ENCODE measurements at regions not wholly inside any gene's neighbourhood (a gene's known extent, or its start where the extent isn't known, plus 50 kb on each side); places are given as distances from the start of the nearest gene placed in this dataset.

GRCh38 chrX:9164533-9165426 lies 130.9 kb upstream of the FAM9B start:
- Histone ChIP-seq H3K27ac (ENCODE audit: low read depth, low read length) (no peak overlapping the region), H3K56ac (replicated peaks; ENCODE audit: insufficient read length, low read depth, low read length) (no peak overlapping the region), H3K18ac (ENCODE audit: extremely low read depth, low read length) (no peak overlapping the region), H3K4me1 (replicated peaks in 1 of 4; ENCODE audit: control insufficient read depth in 3 of 4, insufficient read depth in 4 of 4, low read length in 3 of 4) (no peaks in the 10 kb centered on the region), H2BK15ac (ENCODE audit: low read length) (no peak overlapping the region), H4K20me1 (replicated peaks in 1 of 2; ENCODE audit: control insufficient read depth in 1 of 2, insufficient read depth in 2 of 2, low read length in 2 of 2) (no peaks in the 10 kb centered on the region), H4K8ac (ENCODE audit: extremely low read depth, insufficient read depth, low read length) (no peak overlapping the region), H3K79me1 (ENCODE audit: low read depth, low read length) (no peaks in the 10 kb centered on the region), H2AFZ (ENCODE audit: low read length) (no peak overlapping the region), H2BK120ac (replicated peaks; ENCODE audit: low read depth, low read length) (no peak overlapping the region), H3K4me3 (ENCODE audit: extremely low read depth in 1 of 4, insufficient read depth in 2 of 4, low read depth in 3 of 4, low read length in 4 of 4) (no peak overlapping the region), H3K36me3 (ENCODE audit: control insufficient read depth in 2 of 4, insufficient read depth in 4 of 4, low read length in 3 of 4) (no peaks in the 10 kb centered on the region), H3K23me2 (ENCODE audit: low read depth, low read length) (no peaks in the 10 kb centered on the region), H2BK5ac (ENCODE audit: low read depth, low read length) (no peak overlapping the region), H3K23ac (ENCODE audit: insufficient read length) (no peak overlapping the region), H4K5ac (ENCODE audit: insufficient read length, low read depth, low read length) (no peak overlapping the region), H3K27me3 (replicated peaks in 1 of 4; ENCODE audit: control insufficient read depth in 3 of 4, extremely low read depth in 1 of 4, insufficient read depth in 3 of 4, low read length in 3 of 4) (no peaks in the 10 kb centered on the region), H3K4ac (replicated peaks; ENCODE audit: insufficient read length, low read depth, low read length) (no peak overlapping the region), H3K14ac (ENCODE audit: insufficient read length) (no peak overlapping the region), H4K91ac (replicated peaks; ENCODE audit: insufficient read length, low read length) (no peak overlapping the region), H3K9me3 (ENCODE audit: insufficient read depth in 2 of 2, low read depth in 1 of 2, low read length in 1 of 2) (peaks cover 0 to 3% of the 10 kb centered on the region in 2 experiments; a peak in 1 of 4 replicates), H3K79me2 (ENCODE audit: control insufficient read depth in 1 of 2, insufficient read depth in 2 of 2, low read length in 2 of 2) (no peaks in the 10 kb centered on the region), H2AK5ac (ENCODE audit: low read depth, low read length) (no peak overlapping the region), H2BK12ac (ENCODE audit: low read depth, low read length) (no peak overlapping the region), H3K9ac (replicated peaks in 1 of 4; ENCODE audit: extremely low read depth in 1 of 4, low read depth in 3 of 4, low read length in 3 of 4) (no peak overlapping the region), H3K4me2 (ENCODE audit: insufficient read depth in 1 of 2, low read depth in 2 of 2, low read length in 2 of 2) (no peak overlapping the region), H2BK20ac (ENCODE audit: low read length) (no peak overlapping the region)
- FAIRE-seq (no peak), DNase-seq (ENCODE audit: low read depth in 1 of 2, low spot score in 2 of 2) (no peak)
- POLR2A ChIA-PET (ENCODE audit: partially characterized antibody), result no interaction called here
- 92% methylated on average over 10 of the region's 11 CpGs; no CpG with 5 or more reads in 1 of the 2 experiments for WGBS, 2 experiments (ENCODE audit: extremely low coverage in 1 of 2, insufficient coverage in 1 of 2, insufficient read length in 1 of 2, insufficient replicate concordance in 2 of 2, low coverage in 1 of 2, low lambda C conversion rate in 2 of 2, missing lambda C conversion rate in 1 of 2)
- CTCF ChIA-PET (ENCODE audit: partially characterized antibody), result no interaction called here
- TF ChIP-seq ASH2L (IDR thresholded peaks at IDR 0.05; ENCODE audit: low read length) (no peak), TAF7 (optimal IDR thresholded peaks at IDR 0.05; ENCODE audit: borderline replicate concordance, low read depth, low read length) (no peak), CBX8 (IDR thresholded peaks at IDR 0.05; ENCODE audit: borderline replicate concordance, low read depth, low read length) (no peak), PHF8 (conservative IDR thresholded peaks at IDR 0.05; ENCODE audit: low read depth, low read length) (no peak), JUN (IDR thresholded peaks at IDR 0.05; ENCODE audit: low read depth, low read length) (no peak), POU5F1 (IDR thresholded peaks at IDR 0.05; ENCODE audit: low read depth, low read length) (no peak), RXRA (IDR thresholded peaks at IDR 0.05; ENCODE audit: insufficient read depth, low read depth, low read length) (no peak)
